ENCODE measurements at regions not wholly inside any gene's neighbourhood (a gene's known extent, or its start where the extent isn't known, plus 50 kb on each side); places are given as distances from the start of the nearest gene placed in this dataset.

DNA sequence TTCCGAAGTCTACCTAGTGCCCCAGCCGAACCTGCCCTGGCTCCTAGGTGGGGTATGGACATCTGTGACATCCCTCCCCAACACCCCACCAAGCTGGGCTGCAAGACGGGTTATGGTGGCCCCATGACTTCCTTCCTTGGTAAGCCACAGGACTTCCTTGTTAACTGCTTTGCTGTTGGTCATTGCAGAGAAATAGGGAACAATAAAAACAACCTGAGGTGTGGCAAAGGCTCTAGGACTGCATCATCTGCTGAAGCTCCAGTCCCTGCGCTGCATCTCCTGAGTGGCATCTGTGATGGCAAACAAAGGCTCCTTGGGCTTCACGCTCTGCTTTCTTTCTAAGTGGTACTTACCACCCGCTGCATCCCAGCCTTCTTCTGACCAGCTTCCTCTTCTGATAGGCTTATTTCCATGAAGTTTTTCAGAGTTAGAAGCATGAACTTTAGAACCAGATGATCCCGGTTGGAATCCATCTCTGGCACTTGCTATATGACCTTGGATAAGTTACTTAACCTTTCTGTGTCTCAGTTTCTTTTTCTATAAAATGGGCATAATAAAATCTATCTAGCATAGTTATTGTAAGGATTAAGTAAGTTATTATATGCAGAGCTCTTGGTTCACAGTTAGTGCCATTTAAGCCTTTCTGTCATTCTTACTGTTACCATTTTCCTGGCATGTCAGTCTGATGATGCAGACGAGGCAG is 216.8 kb downstream of the RPS24 start:
- peak; percentile 12 to 41 for DNase-seq

DNA sequence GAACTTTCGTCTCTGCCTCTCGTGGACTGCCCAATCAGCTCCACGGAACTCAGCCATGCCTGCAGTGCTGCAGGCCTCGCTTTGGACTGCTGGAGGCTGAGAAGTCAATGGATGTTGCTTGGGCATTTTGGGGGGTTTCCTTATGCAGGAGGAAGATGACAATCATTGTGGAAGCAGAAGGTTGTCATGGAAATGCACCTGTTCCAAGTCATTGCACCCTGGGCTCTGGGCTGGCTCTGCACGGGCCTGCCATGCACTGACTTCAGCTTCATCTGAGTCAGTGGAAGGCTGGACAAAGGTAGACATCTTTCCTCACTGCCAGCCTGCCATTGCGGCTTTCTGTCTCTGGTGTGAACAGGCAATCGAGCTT is 217.3 kb downstream of the RPS24 start:
- DNase-seq: no peak

DNA sequence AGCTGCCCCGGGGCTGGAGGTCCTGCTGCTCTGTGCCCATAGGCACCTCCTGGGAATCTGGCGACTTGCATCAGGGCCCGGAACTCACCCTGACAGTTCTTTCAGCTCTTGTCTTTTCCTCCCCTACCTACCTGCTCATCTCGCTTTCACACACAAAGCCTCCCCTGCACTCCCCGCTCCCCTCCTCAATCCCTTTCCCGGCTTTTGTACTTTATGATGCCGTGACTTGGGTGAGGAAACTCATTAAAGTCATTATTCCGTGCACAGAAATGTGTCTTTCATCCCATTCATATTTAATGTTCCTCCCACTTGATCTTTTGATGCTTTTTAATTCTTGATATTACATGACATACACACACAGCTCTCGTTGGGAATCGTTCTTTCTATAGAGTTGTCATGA is 218.6 kb downstream of the RPS24 start:
- DNase-seq: no peak

DNA sequence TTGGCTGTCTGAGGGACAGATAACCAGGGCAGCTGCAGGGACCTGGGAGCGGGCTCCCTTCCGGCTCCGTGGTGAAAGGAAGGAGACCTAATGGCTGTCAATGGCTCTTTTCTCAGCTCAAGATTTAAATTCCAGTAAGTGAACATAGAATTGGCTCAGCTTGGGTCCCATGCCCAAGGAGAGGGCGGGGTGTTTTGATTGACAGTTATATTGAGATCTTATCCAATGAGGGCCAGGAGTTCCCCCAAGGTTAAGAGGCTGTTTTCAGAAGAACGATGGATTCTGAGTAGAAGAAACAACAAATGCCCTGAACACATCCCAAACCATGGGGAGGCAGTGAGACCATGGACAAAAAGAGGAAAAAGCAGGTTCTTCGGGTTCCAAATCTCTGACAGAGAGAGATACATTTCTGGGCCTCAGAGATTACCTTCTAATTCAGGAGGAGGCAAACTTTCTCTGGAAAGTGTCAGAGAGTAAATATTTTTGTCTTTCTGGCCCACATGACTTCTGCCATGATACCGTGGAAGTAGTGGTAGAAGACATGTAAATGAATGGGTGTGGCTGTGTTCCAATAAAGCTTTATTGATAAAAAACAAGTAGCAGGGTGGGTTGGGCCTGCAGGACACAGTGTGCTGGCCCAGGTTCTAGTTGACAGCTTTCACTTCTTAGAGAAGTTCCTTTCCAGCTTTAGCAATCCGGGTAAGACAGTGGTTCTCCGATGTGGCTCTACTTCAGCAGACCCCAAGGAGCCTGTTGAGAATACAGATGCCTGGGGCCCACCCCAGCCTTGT is 219.6 kb downstream of the RPS24 start:
- DNase-seq: no peak

DNA sequence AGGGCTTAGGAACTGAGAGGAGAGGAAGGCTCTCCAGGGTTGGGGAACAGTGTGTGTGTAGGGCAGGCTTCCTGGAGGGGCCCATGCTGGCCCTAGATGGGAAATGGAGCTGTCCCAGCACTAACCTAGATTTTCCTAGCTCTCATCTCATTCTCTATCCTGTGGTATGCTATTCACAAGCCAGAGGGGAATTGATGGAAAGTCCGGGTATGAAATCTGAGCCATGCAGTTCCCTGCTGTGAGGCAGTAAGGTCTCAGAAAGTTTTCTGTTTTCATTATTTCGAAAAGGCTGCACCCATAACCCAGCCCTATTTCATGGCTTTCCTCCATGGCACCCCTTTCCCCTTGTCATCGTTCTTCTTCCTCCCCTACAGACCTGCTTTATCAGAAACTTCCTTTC is 220.3 kb downstream of the RPS24 start:
- no peak for DNase-seq

DNA sequence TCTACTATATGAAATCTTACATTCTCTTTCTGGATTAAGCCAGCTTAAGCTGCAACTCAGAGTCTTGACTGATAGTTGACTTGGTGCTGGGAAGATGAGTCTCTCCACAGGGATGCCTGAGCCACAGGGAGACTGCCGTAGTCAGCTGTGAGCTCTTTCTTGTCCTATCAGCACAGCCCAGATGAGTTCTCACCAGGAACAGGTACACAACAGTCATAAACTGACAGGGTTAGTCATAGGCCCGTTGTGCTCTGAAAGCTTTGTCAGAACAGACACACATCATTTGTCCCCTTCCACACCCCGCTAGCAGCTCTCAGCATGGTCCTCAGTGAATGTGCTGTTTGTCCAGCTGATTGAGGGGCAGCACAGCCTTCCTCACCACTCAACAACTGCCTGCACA is 221.6 kb downstream of the RPS24 start:
- DNase-seq: no peak

DNA sequence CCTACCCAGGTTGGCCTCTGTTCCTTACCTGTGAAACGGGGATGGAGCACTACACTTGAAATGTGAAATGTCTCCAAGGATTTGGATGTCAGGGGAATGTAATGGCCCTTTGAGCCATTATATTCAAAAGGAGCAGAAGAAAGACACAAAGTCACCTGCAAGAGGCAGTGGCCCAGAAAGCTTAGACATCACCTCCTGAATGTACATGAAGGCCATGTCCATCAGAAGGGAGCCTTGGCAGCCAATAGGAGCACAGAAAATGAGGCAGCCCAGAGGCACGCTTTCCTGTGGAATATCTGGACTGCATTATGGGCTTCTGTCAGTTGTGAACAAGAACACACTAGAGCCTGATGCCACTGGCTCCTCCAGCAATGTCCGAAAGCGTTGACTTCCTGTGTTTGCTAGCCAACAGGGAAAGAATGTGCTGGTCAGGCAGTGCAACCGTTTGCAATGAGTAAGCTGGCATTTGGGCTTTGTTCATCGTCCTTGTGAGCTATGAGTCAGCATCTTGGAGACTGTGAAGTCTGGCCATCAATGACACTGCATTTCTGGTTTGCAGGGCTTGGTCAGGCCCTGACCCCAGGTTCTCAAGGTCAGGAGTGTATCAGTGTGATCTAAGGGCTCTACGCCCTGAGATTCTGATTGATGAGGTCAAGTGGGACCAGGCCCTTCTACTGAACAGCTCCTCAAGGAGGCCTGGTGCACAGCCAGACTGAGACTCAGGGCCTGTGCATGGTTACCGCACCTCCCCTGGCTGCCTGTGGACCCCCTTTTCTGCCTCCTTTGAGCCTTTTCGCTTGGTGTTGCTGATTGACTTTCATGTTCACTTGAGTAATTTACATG is 222.4 kb downstream of the RPS24 start:
- DNase-seq: peak in 1 of 2 donors; percentile 64

DNA sequence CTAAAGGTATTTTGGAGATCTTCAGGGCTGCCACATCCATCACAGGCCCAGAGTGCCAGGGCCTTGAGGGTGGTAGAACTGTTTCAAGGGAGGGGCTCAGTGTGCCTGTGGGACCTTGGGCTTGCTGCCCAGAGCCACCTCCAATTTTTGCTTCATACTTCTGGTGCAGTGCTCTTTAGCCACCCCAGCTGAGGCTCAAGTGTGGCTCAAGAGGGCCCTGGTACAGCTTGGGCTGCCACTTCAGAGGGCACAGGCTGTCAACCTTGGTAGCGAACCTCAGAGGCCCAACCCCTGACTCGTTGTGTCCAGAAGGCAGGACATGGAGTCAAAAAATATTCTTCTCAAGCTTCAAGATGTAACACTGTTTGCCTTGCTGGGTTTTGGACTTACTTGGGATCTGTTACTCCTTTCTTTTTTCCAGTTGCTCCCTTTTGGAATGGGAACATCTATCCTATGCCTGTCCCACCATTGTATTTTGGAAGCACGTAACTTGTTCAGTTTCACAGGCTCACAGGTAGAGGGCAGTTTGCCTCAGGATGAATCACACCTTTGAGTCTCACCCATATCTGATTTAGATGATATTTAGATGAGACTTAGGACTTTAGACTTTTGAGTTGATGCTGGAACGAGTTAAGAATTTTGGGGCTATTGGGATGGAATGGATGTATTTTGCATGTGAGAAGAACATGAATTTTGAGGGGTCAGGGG is 224.8 kb downstream of the RPS24 start:
- no peak for DNase-seq

DNA sequence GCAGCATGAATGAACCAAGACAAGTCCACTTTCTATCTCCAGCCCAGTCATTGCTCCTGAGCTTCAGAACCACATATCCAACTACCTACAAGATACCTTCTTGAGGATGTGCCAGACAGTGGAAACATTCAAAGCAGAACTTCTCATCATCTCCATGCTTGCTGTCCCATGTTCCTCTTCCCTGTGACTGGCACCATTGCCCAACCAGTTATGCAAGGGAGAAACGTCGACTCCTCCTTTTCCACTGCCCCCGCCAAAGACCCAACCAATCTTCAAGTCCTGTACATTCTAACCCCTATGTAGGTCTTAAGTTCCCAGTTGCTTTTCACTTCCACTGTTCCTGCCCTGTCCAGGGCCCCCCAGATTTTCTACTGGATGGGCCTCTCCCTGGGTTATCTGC is 225.7 kb downstream of the RPS24 start:
- peak in 1 of 2 donors; percentile 35 for DNase-seq

DNA sequence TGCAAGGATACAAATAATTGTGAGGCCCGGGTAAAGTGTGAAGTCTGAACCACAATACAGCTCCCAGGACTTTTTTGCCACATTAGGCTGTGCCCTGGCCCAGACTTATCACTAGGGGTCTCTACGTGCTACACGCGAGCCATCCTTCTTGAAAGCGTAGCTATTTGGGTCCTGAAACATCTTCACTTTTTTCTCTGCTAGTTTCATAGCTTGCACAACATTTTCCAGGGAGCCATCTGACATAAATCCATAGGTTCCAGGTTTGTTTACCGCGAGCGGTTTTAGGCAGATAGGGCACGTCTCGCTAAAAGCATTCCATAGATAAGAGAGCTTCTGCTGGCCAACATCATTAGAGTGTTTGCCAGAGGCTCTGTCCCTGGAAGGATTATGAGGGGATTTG is 226.5 kb downstream of the RPS24 start:
- no peak for DNase-seq

DNA sequence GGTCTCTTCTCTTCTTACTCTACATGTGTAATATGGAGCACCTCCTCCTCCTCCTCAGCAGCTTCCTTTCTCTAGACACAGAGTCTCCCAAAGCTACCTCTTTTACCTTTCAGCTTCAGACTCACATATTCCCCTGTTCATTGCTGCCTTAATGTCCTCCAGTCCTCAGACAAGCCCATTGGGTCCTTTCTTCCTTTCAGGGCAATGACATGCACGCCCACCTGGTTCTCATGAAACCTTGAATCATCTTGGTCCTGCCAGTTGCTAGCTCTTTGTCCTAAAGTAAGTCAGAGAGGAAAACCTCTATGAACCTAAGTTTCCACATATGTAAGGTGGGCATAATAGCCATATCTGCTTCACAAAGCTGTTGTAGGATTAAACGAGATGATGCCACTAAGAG is 227.0 kb downstream of the RPS24 start:
- no peak for DNase-seq

DNA sequence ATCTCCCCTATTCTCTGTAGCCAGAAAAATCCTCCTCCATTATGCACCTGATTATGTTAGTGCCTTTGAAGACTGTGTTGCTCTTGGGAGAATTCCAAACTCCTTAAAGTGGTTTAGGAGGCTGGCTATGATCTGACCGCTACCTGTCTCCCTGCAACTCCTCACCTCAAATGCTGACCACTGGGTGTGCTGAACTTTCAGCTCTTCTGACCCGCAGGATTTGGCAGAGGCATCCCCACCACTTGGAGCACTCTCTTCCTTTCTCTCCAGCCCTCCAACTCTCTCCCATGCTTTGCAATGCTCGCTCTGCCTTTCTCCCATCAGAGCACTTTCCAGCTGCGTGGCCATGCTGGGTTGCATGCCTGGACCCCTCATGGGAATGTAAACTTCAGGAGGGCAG is 227.6 kb downstream of the RPS24 start:
- DNase-seq: no peak

DNA sequence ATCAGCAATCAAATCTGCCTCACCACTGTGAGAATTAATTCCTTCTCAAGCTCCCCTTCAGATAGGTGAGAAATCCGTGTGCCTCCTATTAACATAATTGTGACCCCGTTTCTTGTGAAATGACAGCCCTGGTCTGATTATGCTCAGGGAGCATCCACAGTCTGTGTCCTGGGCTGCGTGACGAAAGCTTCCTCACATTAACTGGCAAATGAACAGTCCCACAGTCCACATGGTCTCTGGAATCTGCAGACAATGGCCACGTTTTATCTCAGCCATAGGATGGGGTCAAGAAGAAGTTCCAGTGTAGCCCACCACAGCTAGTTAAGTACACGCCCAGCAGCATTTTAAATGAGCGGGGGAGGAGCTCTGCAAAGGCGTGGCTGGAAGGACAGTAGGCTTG is 229.2 kb downstream of the RPS24 start:
- no peak for DNase-seq

DNA sequence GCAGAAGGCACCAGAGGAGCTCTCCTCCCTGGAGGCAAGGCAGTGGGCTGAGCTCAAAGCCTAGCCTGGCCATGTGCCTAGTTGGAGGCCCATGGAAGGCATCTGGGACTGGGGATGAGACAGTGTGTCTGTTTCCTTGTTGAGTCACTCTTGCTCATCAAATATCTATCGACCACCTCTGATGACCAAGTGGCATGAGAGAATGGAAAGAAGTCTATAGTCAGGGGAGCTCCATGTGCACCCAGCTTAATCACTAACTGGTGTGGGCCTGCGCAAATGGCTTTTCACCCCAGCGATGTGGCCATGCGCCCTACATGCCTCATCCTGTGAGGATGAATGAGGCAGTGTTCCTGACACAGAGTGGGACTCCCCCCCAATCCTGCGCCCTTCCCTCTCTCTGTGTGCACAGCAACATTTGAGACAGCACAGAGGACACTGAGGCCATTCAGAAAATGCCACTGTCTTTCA is 229.9 kb downstream of the RPS24 start:
- DNase-seq: no peak

DNA sequence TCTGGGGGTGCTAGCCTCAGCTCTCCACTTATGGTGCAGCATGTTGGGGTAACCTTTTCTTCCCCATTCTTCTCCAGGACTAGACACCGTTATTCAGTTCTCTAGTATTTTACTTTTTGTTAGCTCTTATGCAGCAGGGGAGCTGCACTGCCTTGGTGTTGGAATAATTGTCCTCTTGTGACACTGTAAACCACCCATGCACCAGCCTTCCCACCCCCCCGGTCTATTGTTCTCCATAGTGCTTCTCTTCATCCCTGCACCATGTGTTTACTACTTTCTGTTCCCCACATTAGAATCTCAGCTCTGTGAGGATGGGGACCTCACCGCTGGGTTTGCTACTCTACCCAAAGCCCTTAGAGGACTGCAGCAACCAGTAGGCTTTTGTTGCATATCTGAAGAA is 230.7 kb downstream of the RPS24 start:
- no peak for DNase-seq

DNA sequence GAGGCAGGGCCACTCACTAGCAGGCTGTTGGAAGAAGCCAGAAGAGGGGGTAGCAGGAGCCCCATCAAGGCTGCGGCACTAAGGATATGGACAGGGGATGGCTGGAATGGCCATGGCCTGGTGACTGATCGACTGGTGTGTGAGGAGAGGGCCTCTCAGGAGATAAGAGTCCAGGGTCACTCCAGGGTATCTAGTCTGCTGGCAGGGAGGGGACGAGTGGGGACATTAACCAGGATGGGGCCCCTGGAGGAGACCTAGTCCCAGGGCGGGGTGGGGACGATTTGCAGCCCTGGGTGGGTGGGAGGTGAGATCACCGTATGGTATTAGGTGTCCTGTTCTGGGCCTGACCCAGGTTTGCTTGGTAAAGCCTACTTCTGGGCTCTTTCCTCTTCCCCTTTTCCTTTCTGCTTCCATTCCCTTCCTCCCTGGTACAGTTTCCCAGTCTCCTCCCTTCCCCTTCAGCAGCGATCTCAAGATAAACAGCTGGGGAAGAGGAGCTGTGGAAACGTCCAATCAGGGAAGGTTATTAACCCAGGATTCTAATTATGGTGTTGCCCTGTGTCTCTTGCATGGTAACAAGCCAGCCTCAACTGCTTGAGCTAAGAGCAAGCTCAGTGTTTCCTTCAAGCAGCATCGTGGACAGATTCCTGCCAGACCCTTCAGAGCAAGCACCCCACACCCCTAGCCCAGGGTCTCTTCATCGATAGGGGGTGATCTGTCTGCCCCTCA is 233.2 kb downstream of the RPS24 start:
- DNase-seq: no peak

DNA sequence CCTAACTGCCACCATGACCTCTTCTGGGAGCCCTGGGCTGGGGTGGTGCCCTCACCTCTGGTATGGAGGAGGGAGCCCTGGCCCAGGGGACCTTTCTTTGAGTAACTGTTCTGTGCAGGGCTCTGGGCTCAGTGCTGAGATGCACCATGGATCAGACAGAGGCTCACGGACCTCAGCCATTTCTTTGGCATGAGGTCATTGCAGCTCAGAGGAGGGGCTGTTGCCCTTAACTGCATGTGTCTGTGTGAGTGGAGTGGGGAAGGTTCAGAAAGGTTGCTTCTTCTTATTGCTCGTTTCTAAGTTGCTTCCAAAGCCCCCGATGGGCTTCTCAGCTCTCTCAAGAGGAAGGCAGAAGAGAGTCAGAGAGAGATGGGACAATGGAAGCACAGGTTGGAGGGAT is 233.9 kb downstream of the RPS24 start:
- DNase-seq: no peak

DNA sequence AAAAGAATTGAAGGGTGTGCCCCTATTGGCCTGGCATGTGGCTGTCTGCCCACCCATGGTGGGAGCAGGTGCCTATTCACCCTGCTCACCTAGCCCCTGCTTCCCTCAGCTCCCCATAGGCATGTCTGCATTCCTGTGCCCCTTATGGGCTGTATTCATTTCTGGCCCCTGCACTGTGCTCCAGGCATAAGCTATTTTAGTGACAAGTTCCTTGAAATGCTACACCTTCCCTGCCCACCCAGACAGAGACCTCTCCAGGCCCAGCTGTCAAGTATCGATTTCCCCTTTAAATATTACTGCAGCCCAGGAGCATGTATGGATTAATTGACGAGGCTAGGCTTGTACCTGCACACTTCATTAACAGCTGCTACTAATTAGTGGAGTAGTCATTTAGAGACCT is 235.4 kb downstream of the RPS24 start:
- DNase-seq: no peak

DNA sequence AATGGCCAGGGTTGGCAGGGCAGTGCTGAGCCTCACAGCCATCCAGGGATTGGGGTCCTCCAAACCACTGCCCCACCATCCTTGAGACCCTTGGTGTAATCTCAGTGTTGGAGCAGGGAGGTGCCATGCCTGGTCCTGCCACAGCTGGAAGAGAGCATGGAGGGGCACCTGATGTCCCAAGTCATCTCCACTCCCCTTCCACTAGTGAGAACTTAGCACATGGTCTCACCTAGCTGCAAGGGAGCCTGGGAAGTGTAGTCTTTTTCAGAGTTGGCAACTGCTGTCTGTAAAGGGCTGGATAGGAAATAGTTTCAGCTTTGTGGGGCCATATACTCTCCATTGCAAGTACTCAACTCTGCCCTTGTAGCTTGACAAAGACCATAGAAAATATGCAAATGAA is 238.7 kb downstream of the RPS24 start:
- DNase-seq: no peak

DNA sequence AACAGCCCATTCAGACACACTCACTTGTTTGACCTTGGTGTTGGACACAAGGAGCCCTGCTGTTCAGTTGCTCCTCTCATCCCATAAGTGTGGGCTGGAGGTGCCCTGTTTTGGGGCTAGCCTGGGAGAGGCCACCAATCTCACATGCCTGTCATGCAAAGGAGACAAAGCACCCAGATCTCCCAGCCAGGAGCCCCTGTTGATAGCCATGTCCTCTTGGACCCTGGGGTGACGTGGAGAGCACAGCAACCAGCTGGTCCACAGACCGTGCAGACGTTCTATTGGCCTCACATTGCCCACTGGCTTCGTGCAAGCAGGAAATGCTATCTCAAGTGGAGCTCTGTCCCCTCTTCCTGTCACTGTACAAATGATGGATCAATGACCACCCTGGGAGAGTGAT is 240.8 kb downstream of the RPS24 start:
- no peak for DNase-seq

DNA sequence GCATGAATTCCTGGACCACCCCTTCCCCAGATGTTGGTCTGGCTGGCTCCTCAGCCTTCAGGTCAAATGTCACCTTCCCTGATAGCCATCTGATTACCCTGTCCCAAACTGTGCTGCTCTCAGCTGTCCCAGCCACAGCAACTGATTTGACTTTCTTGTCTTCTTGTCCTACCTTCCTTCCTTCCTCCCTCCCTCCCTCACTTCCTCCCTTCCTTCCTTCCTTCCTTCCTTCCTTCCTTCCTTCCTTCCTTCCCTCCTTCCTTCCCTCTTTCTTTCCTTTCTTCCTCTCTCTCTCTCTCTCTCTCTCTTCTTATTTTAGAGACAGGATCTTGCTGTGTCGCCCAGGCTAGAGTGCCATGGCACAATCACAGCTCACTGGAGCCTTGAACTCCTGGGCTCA is 242.5 kb downstream of the RPS24 start:
- no peak for DNase-seq

DNA sequence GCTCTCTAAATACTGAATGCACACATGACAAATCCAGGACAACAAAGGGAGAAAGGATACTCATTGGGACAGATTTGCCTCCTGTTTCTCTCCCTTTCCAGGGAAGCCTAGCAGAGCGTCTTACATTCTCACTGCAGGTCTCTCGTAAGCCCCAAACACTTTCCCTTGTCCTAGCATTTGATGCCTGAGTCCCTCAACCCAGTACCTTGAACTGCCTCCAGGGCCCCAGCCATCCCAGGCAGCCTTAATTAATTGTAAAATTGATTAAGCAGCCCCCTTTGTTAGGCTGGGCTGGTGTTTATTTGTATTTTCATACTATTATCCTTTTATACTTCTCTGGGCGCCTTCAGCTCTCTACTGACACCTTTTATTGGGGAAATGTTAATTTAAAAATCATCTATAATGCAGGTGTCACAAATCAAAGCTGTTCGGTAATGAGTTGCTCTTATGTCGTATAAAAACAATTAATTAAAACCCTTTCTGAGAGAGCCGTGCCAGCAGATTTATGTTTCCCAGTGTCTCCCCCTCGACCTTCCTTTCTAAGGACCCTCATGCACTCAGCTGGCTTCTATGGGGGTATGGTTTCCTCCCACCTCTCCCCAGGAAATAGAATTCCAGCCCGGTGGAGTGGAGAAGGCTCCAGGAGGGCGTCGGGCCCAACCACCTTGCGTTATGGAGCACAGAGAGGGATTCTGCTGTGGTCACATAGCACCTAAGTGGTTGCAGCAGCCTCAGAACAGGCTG is 243.8 kb downstream of the RPS24 start:
- no peak for DNase-seq
